Effector memory CD4-positive, alpha-beta T cell (primary cell): ENCODE measurements at regions not wholly inside any gene's neighbourhood (a gene's known extent, or its start where the extent isn't known, plus 50 kb on each side); places are given as distances from the start of the nearest gene placed in this dataset.

ENCODE experiments used
- DNase-seq, 3 donors: peaks; one replicate each; pipeline ENCODE4 v3.0.0-alpha.2; 2020
- H3K27ac ChIP-seq: 2 replicates; pipeline ENCODE4 v1.7.0; 2013; ENCODE audit warnings: mild to moderate bottlenecking, low read length, moderate library complexity; ENCODE audit not compliant: insufficient read depth, poor library complexity, severe bottlenecking
- H3K27me3 ChIP-seq: replicated peaks from 2 replicates; pipeline ENCODE4 v1.7.0; 2013; ENCODE audit warnings: mild to moderate bottlenecking, low read length; ENCODE audit not compliant: insufficient read depth, control insufficient read depth, poor library complexity, severe bottlenecking
- H3K36me3 ChIP-seq: 2 replicates; pipeline ENCODE4 v1.7.0; 2013; ENCODE audit warnings: mild to moderate bottlenecking, low read length, moderate library complexity; ENCODE audit not compliant: control insufficient read depth, insufficient read depth
- H3K4me1 ChIP-seq: 2 replicates; pipeline ENCODE4 v1.7.0; 2013; ENCODE audit warnings: low read length, mild to moderate bottlenecking; ENCODE audit not compliant: control insufficient read depth, insufficient read depth, poor library complexity, severe bottlenecking
- H3K4me3 ChIP-seq: 2 replicates; pipeline ENCODE4 v1.7.0; 2013; ENCODE audit warnings: low read length, low read depth, mild to moderate bottlenecking; ENCODE audit not compliant: insufficient read depth, poor library complexity, severe bottlenecking
- H3K9me3 ChIP-seq: 2 replicates; pipeline ENCODE4 v1.7.0; 2013; ENCODE audit warnings: mild to moderate bottlenecking, low read length, moderate library complexity; ENCODE audit not compliant: control insufficient read depth

GRCh38 chr3:144295613-144296012 is 324.0 kb downstream of the DIPK2A start:
- H3K36me3 ChIP-seq = no peaks in the 10 kb centered on the region

GRCh38 chr3:144296808-144297207 is 325.2 kb downstream of the DIPK2A start:
- no peaks in the 10 kb centered on the region for H3K36me3 ChIP-seq
- H3K27ac ChIP-seq = no peak overlapping the region
- DNase-seq = no peak
- H3K27me3 ChIP-seq = no peaks in the 10 kb centered on the region
- no peak overlapping the region for H3K4me3 ChIP-seq
- H3K9me3 ChIP-seq = no peaks in the 10 kb centered on the region
- H3K4me1 ChIP-seq = no peaks in the 10 kb centered on the region

More at GRCh38 chr3:144295613-144296012, 324.0 kb downstream of the DIPK2A start:
- Histone ChIP-seq H3K9me3 (no peaks in the 10 kb centered on the region), H3K27ac (no peak overlapping the region), H3K4me1 (no peaks in the 10 kb centered on the region), H3K27me3 (no peaks in the 10 kb centered on the region), H3K4me3 (no peak overlapping the region)
- DNase-seq = no peak

DNA sequence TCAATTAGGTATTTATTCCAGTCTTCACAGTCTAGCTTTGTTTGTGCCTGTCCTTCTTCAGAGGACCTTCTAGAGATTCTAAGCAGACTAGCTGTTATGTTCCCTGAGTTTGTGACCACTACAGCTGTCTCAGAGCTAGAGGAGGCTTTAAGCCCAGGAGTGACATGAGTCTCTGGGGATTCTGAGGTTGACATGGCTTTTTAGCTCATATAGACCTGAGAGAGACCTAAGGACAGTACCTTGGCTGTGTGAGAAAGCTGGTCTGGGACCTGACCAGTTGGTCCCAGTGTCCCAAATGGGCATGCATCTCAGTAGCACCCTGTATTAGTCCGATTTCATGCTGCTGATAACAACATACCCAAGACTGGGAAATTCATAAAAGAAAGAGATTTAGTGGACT is 330.2 kb downstream of the DIPK2A start:
- no peak for DNase-seq
- Histone ChIP-seq H3K4me3 (no peak overlapping the region), H3K9me3 (no peaks in the 10 kb centered on the region), H3K27me3 (no peaks in the 10 kb centered on the region), H3K36me3 (no peaks in the 10 kb centered on the region), H3K27ac (no peak overlapping the region), H3K4me1 (no peaks in the 10 kb centered on the region)

DNA sequence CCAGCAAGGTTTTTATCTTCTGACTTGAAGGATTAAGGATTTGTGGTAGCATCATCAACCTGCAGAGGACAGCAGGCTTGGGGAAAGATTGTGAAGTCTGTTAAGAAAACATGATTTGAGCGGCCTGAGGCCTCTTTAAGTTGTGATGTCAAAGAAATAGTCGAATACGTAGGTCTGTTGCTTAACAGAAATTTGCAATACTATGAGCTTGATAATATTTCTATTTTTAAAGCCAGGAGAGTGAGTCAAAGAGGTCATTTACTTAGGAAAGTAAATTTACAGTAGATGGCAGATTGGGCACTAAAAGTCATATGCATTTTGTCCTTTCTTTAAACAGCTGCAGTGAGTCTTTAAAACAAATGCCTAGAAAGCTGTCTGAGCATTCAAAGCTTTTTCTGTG is 336.3 kb downstream of the DIPK2A start:
- Histone ChIP-seq H3K9me3 (no peaks in the 10 kb centered on the region), H3K4me3 (no peak overlapping the region), H3K27me3 (no peaks in the 10 kb centered on the region), H3K36me3 (no peaks in the 10 kb centered on the region), H3K4me1 (no peaks in the 10 kb centered on the region), H3K27ac (no peak overlapping the region)
- no peak for DNase-seq

DNA sequence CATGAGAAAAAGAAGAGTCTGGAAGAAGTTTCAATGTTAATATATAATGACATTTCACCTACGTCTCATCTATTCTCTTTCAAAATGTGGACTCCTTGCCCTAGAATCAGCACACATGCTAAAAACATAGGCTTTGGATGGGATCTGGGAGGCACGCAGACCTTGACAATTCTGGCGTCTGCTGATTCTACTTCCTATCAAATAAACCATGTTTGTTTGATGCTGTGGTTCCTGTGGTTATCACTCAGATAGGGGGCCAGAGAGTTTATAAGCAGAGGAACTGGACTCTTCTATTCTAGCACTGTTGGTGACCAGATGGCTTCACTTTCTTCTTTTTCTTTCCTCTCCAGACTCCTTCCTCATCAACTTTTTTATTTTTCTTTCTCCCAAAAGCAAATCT is 336.8 kb downstream of the DIPK2A start:
- H3K9me3 ChIP-seq = no peaks in the 10 kb centered on the region
- H3K4me3 ChIP-seq = no peak overlapping the region
- H3K27ac ChIP-seq = no peak overlapping the region

DNA sequence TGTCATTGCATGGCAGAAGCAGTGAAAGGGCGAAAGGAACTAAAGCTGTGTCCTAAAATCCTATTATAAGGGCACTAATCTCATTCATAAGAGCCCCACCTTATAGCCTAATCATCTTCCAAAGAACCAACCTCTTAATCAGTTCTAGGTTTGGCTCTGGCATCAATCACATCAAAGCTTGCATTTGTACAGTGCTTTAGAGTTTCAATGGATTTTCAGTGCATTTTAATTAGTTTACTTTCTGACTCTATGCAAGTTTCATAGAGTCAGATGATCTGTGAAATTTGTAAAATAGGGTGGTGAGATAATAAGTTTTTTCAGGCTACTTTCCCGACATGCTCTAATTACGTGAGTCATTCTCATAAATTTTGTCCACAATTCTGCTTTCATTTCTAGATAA is 341.1 kb downstream of the DIPK2A start:
- Histone ChIP-seq H3K4me3 (no peak overlapping the region), H3K9me3 (no peaks in the 10 kb centered on the region), H3K36me3 (no peaks in the 10 kb centered on the region), H3K27ac (no peak overlapping the region), H3K4me1 (no peaks in the 10 kb centered on the region), H3K27me3 (no peaks in the 10 kb centered on the region)
- no peak for DNase-seq

More for the DNA sequence above, 336.8 kb downstream of the DIPK2A start:
- Histone ChIP-seq H3K27me3 (no peaks in the 10 kb centered on the region), H3K4me1 (no peaks in the 10 kb centered on the region), H3K36me3 (no peaks in the 10 kb centered on the region)
- no peak for DNase-seq

- Histone ChIP-seq H3K27ac (no peak overlapping the region), H3K9me3 (no peaks in the 10 kb centered on the region), H3K36me3 (no peaks in the 10 kb centered on the region), H3K4me3 (no peak overlapping the region), H3K4me1 (no peaks in the 10 kb centered on the region), H3K27me3 (no peaks in the 10 kb centered on the region)
- DNase-seq = no peak
These were observed 343.3 kb downstream of the DIPK2A start for GRCh38 chr3:144314946-144315345.

DNA sequence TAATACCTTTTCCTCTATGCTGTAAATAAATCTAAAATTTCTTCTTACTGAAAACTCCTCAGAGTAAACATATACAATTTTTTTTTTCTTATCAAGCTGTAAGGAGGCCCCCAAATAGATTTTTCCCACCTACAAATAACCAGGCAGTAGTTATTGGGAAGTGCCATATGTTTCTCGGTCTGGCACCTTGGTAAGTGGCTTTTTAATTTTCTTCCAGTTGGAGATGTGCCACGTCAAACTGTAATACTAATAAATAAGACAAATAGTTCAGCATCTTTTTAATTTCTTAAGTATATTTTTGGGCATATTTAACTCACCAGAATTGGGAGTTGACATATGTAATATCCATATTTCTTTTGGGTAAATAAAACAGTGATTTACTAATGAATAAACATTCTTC is 346.3 kb downstream of the DIPK2A start:
- no peaks in the 10 kb centered on the region for H3K4me1 ChIP-seq
- no peaks in the 10 kb centered on the region for H3K36me3 ChIP-seq
- no peaks in the 10 kb centered on the region for H3K9me3 ChIP-seq
- H3K27ac ChIP-seq = no peak overlapping the region
- DNase-seq = no peak
- H3K27me3 ChIP-seq = no peaks in the 10 kb centered on the region
- H3K4me3 ChIP-seq = no peak overlapping the region

DNA sequence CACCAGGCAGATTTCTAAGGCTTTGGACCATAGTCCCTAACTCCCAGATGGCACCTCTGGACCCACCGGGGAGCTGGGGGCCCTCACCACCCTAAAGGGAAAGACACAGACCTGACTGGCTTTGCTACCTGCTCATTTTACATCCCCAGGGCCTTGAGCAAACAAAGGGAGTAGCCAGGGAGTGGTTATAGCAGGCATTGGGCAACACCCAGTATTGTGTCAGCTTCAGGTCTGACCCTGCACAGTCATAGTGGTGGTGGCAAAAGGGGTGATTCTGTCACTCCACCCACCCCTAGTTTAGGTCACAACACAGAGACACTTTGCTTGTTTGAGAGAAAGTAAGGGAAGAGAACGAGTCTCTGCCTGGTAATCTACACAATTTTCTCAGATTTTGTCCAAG is 352.5 kb downstream of the DIPK2A start:
- Histone ChIP-seq H3K27ac (no peak overlapping the region), H3K4me1 (no peaks in the 10 kb centered on the region), H3K9me3 (no peaks in the 10 kb centered on the region), H3K27me3 (no peaks in the 10 kb centered on the region), H3K4me3 (no peak overlapping the region), H3K36me3 (no peaks in the 10 kb centered on the region)
- no peak for DNase-seq

GRCh38 chr3:144332868-144333267 is 361.2 kb downstream of the DIPK2A start:
- H3K4me3 ChIP-seq = no peak overlapping the region

GRCh38 chr3:144341471-144341870 is 369.8 kb downstream of the DIPK2A start:
- Histone ChIP-seq H3K36me3 (no peaks in the 10 kb centered on the region), H3K27me3 (no peaks in the 10 kb centered on the region), H3K27ac (no peak overlapping the region), H3K4me1 (no peaks in the 10 kb centered on the region), H3K9me3 (no peaks in the 10 kb centered on the region), H3K4me3 (no peak overlapping the region)
- DNase-seq = no peak

More at GRCh38 chr3:144332868-144333267, 361.2 kb downstream of the DIPK2A start:
- H3K4me1 ChIP-seq = no peaks in the 10 kb centered on the region
- no peaks in the 10 kb centered on the region for H3K36me3 ChIP-seq
- DNase-seq = no peak
- H3K9me3 ChIP-seq = no peaks in the 10 kb centered on the region
- H3K27me3 ChIP-seq = no peaks in the 10 kb centered on the region
- H3K27ac ChIP-seq = no peak overlapping the region
